ENCODE measurements at regions not wholly inside any gene's neighbourhood (a gene's known extent, or its start where the extent isn't known, plus 50 kb on each side); places are given as distances from the start of the nearest gene placed in this dataset.
A peak's percentile ranks its signal among the peaks of the same experiment; 100 is the strongest.

DNA sequence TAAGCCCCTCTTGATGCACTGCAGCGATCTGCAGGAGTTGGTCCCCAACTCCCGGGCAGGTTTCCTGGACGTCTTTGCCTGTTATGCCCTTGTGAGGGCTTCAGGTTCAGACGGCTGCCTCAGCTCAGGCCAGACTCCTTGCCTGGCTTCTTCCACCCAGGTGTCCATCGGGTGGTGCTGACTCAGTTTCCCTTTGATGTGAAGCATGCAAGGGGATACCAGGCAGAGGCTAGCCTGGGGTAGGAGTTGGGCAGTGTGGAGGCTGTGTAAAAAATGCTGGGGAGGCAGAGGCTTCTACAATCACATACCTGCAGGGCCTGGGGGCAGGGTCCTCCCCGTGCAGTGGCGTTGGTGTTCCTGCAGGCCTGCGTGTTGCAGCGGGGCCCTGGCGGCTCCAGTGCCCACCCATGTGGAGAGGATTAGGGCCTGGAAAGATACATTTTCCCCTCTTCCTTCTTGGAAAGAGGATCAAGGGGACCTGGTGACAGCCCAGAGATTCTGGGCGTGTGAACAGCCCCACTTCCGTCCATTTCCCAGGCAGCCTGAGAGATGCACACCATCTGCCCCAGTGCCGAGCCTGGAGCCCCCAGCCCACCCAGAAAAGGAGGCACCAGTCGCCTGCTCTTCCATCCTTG, 338.3 kb downstream of the DYSF start:
- TF ChIP-seq POLR2A (IDR thresholded peaks at IDR 0.05; ENCODE audit: low read depth, low read length) = no peak
- no peak for DNase-seq (ENCODE audit: insufficient read length, low spot score)
- no peak for FAIRE-seq

DNA sequence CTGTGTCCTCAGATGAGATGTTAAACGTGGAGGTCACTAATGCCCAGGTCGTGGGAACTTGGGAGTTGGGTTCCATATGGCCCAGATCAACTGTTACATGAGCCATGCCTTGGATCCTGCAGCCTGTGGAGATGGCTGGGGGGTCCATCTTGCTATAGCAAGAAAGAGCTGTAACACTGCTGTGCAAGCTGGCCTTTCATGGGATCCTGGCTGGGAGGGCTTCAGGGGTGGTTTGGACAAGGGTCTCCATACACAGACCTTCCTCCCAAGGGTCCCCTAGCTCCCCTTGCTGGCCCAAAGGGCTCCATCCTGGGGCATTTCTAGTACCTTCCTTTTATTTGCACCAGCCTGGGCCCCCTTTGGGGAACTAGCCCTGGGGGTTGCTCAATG, 337.7 kb downstream of the DYSF start:
- TF ChIP-seq POLR2A (IDR thresholded peaks at IDR 0.05; ENCODE audit: low read depth, low read length) = no peak
- no peak for FAIRE-seq
- DNase-seq (ENCODE audit: insufficient read length, low spot score) = no peak

- FAIRE-seq (no peak), DNase-seq (ENCODE audit: insufficient read length, low spot score) (no peak)
- TF ChIP-seq POLR2A (IDR thresholded peaks at IDR 0.05; ENCODE audit: low read depth, low read length) = no peak
These were observed 337.1 kb downstream of the DYSF start for GRCh38 chr2:71790226-71791060.

- no peak for TF ChIP-seq POLR2A (IDR thresholded peaks at IDR 0.05; ENCODE audit: low read depth, low read length)
- FAIRE-seq (no peak), DNase-seq (ENCODE audit: insufficient read length, low spot score) (no peak)
These were observed 336.3 kb downstream of the DYSF start for GRCh38 chr2:71789556-71790204.

DNA sequence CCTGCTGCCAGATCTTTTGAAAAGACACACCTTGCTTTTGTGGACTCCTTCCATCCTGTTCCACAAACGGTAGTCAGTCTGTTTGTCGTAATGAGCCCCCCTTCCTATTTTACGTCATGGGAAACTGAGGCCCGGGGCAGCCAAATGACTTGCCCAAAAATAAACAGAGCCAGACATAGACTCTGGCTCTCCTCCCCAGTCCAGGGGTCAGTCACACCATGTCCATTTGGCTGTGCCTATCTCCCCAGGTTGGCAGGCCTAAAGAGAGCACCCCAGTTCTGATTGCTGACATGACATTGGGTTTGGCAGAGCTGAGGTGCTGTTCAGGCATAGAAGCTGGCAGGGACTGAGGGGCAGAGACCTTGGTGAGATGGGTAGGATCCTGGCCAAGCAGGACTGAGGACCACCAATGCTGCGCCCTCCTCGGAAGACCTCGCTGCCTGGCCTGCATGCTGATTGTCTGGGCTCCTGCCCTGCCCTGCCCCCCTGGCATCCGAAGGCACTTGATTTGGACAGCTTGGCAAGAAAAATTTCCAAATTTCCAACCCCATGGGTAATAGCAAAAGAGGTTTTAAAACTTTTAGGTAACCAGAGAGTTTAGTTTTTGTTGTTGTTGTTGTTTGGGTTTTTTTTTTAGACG, 335.4 kb downstream of the DYSF start:
- no peak for DNase-seq (ENCODE audit: insufficient read length, low spot score)
- no peak for TF ChIP-seq POLR2A (IDR thresholded peaks at IDR 0.05; ENCODE audit: low read depth, low read length)
- no peak for FAIRE-seq

DNA sequence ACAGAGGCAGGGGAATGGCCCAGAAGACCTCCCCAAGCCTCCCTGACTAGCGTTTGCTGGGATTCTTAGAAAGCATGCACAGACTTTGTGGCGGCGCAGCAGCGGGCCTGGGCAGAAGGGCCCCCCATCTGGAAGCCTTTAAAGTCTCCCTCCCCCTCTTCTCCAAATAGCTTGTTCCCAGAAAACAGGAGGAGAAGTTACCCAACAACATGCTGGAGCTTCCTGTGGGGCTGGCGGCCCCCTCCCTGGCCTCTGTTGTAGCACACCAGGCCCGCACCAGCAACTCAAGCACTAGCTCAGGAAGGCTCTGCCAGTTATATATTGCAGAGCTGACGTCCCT, 334.8 kb downstream of the DYSF start:
- DNase-seq (ENCODE audit: insufficient read length, low spot score) (no peak), FAIRE-seq (no peak)
- no peak for TF ChIP-seq POLR2A (IDR thresholded peaks at IDR 0.05; ENCODE audit: low read depth, low read length)

- DNase-seq (ENCODE audit: insufficient read length, low spot score) = no peak
- no peak for FAIRE-seq
- TF ChIP-seq POLR2A (IDR thresholded peaks at IDR 0.05; ENCODE audit: low read depth, low read length) = no peak
These were observed 334.3 kb downstream of the DYSF start for GRCh38 chr2:71787476-71788185.

- DNase-seq (ENCODE audit: insufficient read length, low spot score) = no peak
- TF ChIP-seq POLR2A (IDR thresholded peaks at IDR 0.05; ENCODE audit: low read depth, low read length) = no peak
- FAIRE-seq = no peak
These were observed 333.7 kb downstream of the DYSF start for GRCh38 chr2:71787108-71787415.

- no peak for TF ChIP-seq POLR2A (IDR thresholded peaks at IDR 0.05; ENCODE audit: low read depth, low read length)
- no peak for DNase-seq (ENCODE audit: insufficient read length, low spot score)
- FAIRE-seq = no peak
These were observed 333.1 kb downstream of the DYSF start for GRCh38 chr2:71786291-71787107.

GRCh38 chr2:71785516-71785981, 332.2 kb downstream of the DYSF start:
- DNase-seq (ENCODE audit: insufficient read length, low spot score) = no peak
- no peak for TF ChIP-seq POLR2A (IDR thresholded peaks at IDR 0.05; ENCODE audit: low read depth, low read length)
- FAIRE-seq = no peak

GRCh38 chr2:71784734-71785511, 331.6 kb downstream of the DYSF start:
- TF ChIP-seq POLR2A (IDR thresholded peaks at IDR 0.05; ENCODE audit: low read depth, low read length) = no peak
- DNase-seq (ENCODE audit: insufficient read length, low spot score) (peak; percentile 79), FAIRE-seq (no peak)

DNA sequence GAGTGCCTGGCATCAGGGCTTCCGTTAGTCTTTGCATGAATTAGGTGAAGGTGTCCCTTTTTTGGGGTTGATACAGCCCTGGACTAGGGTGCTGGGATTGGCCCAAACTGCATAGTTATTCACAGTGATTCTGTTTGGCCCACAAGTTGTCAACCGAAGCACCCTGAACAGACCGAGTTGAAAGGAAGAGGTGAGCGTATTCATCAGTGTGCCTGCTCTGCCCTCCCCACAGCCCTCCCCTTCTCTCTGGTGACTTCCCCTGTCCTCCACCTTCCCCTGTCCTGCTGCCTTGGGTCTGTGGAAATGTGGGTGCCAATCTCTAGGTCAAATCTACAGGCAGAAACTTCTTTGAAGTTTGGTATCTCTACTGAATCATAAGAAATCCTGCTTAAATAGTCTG, 330.5 kb downstream of the DYSF start:
- FAIRE-seq (no peak), DNase-seq (ENCODE audit: insufficient read length, low spot score) (no peak)
- no peak for TF ChIP-seq POLR2A (IDR thresholded peaks at IDR 0.05; ENCODE audit: low read depth, low read length)

Measured in H54 (cell line).